CD4-positive, alpha-beta T cell (primary cell): ENCODE measurements at regions not wholly inside any gene's neighbourhood (a gene's known extent, or its start where the extent isn't known, plus 50 kb on each side); places are given as distances from the start of the nearest gene placed in this dataset.

Experiments
- ATAC-seq: fragments of 200-7000 bp; cut with Tn5 transposase; one replicate; pipeline ENCODE4 v1.10.0; 2022; ENCODE audit warnings: mild to moderate bottlenecking; ENCODE audit not compliant: poor library complexity
- CTCF ChIA-PET: fragments of 350-600 bp; sonication (Branson Sonifier 250); formaldehyde crosslinking; loops from one replicate; lab custom pipeline; 2021; ENCODE audit warnings: antibody characterized with exemption, inconsistent platforms; lab: Charles Lee
- POLR2A ChIA-PET: fragments of 350-600 bp; sonication (Branson Sonifier 250); formaldehyde crosslinking; loops from one replicate; lab custom pipeline; 2021; ENCODE audit warnings: antibody characterized with exemption, inconsistent platforms; lab: Charles Lee
- DNase-seq, 14 experiments: peaks; one replicate each; pipeline ENCODE4 v3.0.0-alpha.2; 2013 to 2020; ENCODE audit warnings: mixed read lengths in 2 of 14
- H3K27ac ChIP-seq, 2 donors: one replicate each; pipeline versions ENCODE4 v1.5.1 to v1.7.0; 2013; ENCODE audit warnings: low read length in 2 of 2, low read depth in 1 of 2, mild to moderate bottlenecking in 1 of 2
- H3K27me3 ChIP-seq, 2 experiments: 1 replicate in 1 of 2; 2 replicates in 1 of 2; pipeline versions ENCODE4 v1.6.1 to v1.7.0; 2013; ENCODE audit warnings: low read length in 2 of 2, control low read depth in 1 of 2, mild to moderate bottlenecking in 1 of 2, moderate library complexity in 1 of 2; ENCODE audit not compliant: insufficient read depth in 2 of 2, control insufficient read depth in 1 of 2
- H3K36me3 ChIP-seq: one replicate; pipeline ENCODE4 v1.6.1; 2013; ENCODE audit warnings: low read length, control low read depth; ENCODE audit not compliant: insufficient read depth
- H3K4me1 ChIP-seq: one replicate; pipeline ENCODE4 v1.6.1; 2013; ENCODE audit warnings: low read length, control low read depth; ENCODE audit not compliant: insufficient read depth
- H3K4me3 ChIP-seq: one replicate; pipeline ENCODE4 v1.5.1; 2013; ENCODE audit warnings: mild to moderate bottlenecking, low read length, moderate library complexity
- H3K9me3 ChIP-seq, 2 experiments: 1 replicate in 1 of 2; 2 replicates in 1 of 2; pipeline versions ENCODE4 v1.6.1 to v1.7.0; 2013; ENCODE audit warnings: low read length in 2 of 2, mild to moderate bottlenecking in 2 of 2, control low read depth in 1 of 2, moderate library complexity in 1 of 2; ENCODE audit not compliant: control insufficient read depth in 1 of 2, insufficient read depth in 1 of 2
- H3K27ac Mint-ChIP-seq: one replicate; pipeline ENCODE4 v1.8.0; 2020; ENCODE audit warnings: mixed read lengths
- H3K27me3 Mint-ChIP-seq: one replicate; pipeline ENCODE4 v1.8.0; 2021; ENCODE audit warnings: mixed read lengths
- H3K36me3 Mint-ChIP-seq: one replicate; pipeline ENCODE4 v1.8.0; 2021; ENCODE audit warnings: low read depth, mixed read lengths
- H3K4me1 Mint-ChIP-seq: one replicate; pipeline ENCODE4 v1.8.0; 2021; ENCODE audit warnings: low read depth, mixed read lengths
- H3K4me3 Mint-ChIP-seq: one replicate; pipeline ENCODE4 v1.8.0; 2020; ENCODE audit warnings: mild to moderate bottlenecking, mixed read lengths
- H3K9me3 Mint-ChIP-seq: one replicate; pipeline ENCODE4 v1.8.0; 2020; ENCODE audit warnings: mixed read lengths
- intact Hi-C, 2 experiments: fragments of 100-400 bp; cut with DNase I in 1 of 2; cut with micrococcal nuclease in 1 of 2; formaldehyde crosslinking; loops; one replicate each; pipeline versions ENCODE4 v1.15.1 to v1.9.0; 2023 to 2025; cut with DNase I, micrococcal nuclease
- TF ChIP-seq, protein P1 (sequence below): fragments of 200-600 bp; IDR thresholded peaks from one replicate; pipeline ENCODE4 v1.8.0; 2022; ENCODE audit warnings: antibody characterized with exemption, mild to moderate bottlenecking

DNA sequence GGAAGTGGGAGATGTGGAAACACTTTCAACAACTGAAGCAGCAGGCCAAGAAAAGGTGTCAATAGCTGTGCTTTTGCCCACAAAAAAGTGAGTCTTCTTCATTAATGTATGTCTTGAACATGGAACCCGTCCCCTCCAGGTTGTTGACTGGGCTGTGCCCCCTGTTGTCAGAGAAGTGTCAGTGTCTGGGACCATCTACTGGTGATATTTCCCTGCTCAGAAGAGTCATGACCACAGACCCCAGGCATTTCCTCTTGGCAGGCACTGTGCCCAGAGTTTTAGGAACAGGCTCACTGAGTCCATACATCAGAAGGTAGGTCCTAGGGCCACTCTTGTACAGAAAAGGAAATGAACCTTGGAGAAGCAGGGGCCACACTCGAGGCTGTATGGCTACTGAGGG lies 54.8 kb upstream of the LARS2 start:
- DNase-seq, result no peak
- POLR2A ChIA-PET, result no interaction called here

DNA sequence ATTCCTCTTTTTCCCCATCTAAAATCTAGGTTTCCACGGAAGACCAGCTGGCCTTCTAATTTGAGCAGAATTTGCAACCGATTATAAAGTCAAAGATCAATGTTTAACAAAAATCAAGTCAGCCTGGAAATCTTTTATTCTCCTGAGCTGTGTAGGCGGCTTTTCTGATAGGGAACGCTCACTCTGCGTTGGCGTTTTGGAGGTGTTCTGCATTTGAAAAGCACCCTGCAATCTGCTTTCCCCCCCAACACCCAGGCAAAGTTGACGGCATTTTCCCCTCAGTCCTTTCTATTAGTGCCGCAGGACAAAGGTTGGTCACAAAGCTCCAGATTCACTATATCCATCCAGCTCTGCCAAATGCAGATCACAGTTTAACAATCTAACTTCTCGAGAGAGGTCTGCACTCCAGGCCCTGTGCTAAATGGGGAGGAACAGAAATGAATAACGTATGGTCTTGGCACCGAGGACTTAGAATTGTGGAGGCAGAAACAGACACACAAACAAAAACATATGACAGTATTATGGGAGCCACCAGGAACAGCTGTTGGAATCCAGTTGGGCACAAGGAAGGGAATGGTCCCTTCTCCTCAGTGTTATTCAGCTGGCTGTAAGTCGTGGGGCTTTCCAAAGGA lies 50.4 kb upstream of the LARS2 start:
- Histone ChIP-seq H3K27me3 (peaks cover 0 to 15% of the 10 kb centered on the region in 2 experiments), H3K4me1 (no peaks in the 10 kb centered on the region), H3K27ac (no peak overlapping the region), H3K36me3 (no peaks in the 10 kb centered on the region), H3K4me3 (no peak overlapping the region), H3K9me3 (no peaks in the 10 kb centered on the region)
- no peak for DNase-seq
- CTCF ChIA-PET, result no interaction called here
- POLR2A ChIA-PET, result no interaction called here
- Mint-ChIP-seq H3K4me3 (no peak overlapping the region), H3K36me3 (no peaks in the 10 kb centered on the region), H3K27ac (no peak overlapping the region), H3K4me1 (no peaks in the 10 kb centered on the region), H3K27me3 (peaks cover 17% of the 10 kb centered on the region), H3K9me3 (no peaks in the 10 kb centered on the region)
- TF ChIP-seq, protein P1, sequence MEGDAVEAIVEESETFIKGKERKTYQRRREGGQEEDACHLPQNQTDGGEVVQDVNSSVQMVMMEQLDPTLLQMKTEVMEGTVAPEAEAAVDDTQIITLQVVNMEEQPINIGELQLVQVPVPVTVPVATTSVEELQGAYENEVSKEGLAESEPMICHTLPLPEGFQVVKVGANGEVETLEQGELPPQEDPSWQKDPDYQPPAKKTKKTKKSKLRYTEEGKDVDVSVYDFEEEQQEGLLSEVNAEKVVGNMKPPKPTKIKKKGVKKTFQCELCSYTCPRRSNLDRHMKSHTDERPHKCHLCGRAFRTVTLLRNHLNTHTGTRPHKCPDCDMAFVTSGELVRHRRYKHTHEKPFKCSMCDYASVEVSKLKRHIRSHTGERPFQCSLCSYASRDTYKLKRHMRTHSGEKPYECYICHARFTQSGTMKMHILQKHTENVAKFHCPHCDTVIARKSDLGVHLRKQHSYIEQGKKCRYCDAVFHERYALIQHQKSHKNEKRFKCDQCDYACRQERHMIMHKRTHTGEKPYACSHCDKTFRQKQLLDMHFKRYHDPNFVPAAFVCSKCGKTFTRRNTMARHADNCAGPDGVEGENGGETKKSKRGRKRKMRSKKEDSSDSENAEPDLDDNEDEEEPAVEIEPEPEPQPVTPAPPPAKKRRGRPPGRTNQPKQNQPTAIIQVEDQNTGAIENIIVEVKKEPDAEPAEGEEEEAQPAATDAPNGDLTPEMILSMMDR, result no peak
- intact Hi-C loops, result no loop called here
- no peak for ATAC-seq

More for the DNA sequence above, 54.8 kb upstream of the LARS2 start:
- Histone ChIP-seq H3K27me3 (peaks cover 0 to 23% of the 10 kb centered on the region in 2 experiments), H3K9me3 (no peaks in the 10 kb centered on the region), H3K4me1 (peaks cover 4% of the 10 kb centered on the region), H3K4me3 (no peak overlapping the region), H3K36me3 (no peaks in the 10 kb centered on the region), H3K27ac (no peak overlapping the region)
- no peaks in the 10 kb centered on the region for H3K9me3 Mint-ChIP-seq
- intact Hi-C loops, result loop anchor here in 1 of 2 experiments (5.0 kb wide), 1 partner anchor 296 kb away; no protein-coding TSS in a partner anchor
- no peak for ATAC-seq
- no peak overlapping the region for H3K4me3 Mint-ChIP-seq
- H3K27me3 Mint-ChIP-seq, result peaks cover 28% of the 10 kb centered on the region
- no peak overlapping the region for H3K27ac Mint-ChIP-seq
- TF ChIP-seq, protein P1, result no peak
- no peaks in the 10 kb centered on the region for H3K36me3 Mint-ChIP-seq
- CTCF ChIA-PET, result no interaction called here
- no peaks in the 10 kb centered on the region for H3K4me1 Mint-ChIP-seq
